T follicular helper cell (primary cell): ENCODE measurements at regions not wholly inside any gene's neighbourhood (a gene's known extent, or its start where the extent isn't known, plus 50 kb on each side); places are given as distances from the start of the nearest gene placed in this dataset.

ENCODE experiments used
- DNase-seq: peaks from one replicate; pipeline ENCODE4 v3.0.0-alpha.2; 2020; ENCODE audit warnings: low read depth

DNA sequence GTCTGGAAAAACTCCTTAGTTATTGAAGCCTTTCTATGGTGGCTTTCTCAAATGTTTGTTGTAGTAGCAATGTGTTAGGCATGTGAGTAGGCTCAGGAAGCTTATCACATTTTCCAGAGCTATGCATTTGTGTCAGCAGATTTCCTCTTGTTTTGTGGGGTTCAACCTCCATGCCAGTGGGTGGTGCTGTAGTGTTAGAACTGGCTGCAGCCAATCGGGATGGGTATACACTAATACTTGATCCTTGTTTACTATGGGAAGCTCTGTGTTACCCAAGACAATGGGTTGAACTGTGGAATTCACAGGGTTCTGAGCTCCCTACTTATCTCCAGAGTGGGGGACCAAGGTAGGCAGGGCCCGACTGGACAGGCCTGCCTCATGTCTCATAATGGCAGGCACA is 348.5 kb upstream of the ADAMTS5 start:
- no peak for DNase-seq

DNA sequence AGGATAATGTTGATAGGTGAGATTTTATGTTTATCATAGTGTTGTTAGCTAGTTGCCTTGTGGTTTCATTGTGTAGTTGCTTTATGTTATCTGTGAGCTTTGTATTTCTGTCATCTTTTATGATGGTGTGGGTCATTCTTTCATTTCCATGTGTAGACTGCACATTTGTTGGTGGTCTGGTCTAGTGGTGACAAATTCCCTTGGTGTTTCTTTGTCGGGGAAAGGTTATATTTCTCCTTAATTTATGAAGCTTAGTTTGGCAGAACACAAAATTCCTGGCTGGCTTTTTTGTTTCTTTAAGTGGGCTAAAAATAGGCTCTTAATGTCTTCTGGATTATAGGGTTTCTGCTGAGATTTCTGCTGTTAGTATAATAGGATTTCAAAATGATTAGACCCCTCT is 347.2 kb upstream of the ADAMTS5 start:
- no peak for DNase-seq

DNA sequence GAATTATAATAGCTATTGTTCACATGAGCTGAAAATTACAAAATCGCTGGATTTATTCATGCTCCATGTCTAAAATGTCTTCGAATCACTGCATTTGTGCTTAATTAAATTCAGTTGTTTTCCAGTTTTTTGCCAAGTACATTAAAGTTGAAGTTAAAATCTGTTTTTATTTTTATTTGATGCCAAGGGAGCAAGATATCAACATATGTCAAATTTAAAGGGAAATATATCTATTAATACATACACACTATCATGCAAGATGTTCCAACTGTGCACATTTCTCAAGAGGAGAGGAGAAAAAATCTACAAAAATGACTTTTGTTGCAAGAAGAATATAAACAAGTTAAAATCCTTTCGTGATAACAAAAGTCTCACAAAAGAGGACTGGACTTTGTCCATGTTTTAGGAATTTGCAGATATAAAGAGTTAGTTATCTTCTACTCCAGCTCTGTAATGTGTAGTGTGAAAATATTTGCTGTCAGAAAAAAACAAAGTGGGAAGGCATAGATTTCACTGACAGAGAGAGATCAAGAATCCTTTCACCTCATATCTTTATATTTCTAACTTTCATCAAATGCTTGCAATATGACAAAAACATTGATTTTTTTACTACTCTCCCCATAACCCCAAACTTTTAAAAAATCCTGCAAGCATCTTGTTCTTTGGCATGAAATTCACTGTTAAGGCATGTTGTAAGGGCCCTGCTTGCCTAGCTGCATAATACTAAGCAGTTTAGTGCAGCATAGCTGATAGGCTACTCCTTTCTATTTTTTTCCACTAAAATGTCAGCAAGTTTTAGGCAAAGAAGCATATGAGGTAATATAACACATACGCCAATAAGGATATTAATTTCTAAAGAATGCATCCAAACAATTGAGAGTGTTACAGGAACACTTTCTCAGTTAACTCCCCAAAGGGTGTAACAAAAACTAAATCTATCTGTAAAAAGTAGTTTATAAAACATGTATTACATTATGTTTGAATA is 340.2 kb upstream of the ADAMTS5 start:
- DNase-seq = no peak

DNA sequence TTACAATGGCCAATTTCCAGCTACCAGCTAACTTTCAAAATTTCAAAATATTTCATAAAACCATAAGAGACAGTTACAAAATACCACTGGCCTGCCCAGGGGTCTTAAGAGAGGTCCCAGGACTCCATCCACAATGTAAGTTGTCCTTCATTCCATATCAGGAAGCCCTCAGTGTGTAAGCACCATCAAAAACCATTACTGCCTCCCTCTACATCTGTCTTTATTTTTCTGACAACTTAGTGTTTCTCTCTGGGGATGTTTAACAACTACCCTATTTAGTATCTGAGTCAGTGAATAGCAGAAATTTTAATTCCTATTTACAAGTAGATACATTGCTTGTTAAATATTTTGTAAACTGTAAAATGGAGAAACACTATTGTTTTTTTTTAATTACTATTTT is 339.3 kb upstream of the ADAMTS5 start:
- no peak for DNase-seq

DNA sequence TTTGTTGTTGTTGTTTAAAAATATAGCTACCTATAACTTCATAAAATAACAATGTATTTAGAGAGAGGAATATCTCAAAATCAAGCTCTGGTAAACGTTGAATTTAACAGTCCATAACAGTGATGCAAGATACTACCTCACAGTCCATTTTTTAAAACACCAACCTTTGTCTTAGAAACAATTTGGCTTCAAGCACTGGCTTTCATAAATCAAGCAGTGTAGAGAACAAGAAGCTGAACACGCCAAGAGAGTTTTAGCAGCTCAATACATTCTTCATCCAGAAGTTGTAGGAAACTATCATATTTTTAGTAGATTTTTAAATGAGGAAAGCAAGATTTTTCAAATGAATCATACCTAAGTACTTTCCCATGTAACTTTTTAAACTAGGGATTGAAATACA is 334.3 kb upstream of the ADAMTS5 start:
- no peak for DNase-seq

DNA sequence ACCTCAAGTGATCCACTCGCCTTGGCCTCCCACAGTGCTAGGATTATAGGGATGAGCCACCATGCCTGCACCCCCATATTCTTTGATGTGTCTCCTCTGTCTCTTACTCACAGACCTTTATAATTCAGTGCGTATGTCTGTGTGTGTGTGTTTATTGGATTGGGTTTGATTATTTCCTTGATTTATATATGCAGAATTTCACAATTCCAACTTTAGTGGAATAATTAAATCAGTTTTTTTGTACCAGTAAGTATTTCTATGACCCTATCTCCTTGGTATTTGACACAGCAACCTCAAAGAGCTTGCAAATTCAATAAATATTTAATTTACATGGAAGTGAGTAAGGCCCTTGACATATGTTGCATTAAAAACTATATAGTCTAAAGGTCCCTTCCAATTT is 333.9 kb upstream of the ADAMTS5 start:
- DNase-seq = no peak

DNA sequence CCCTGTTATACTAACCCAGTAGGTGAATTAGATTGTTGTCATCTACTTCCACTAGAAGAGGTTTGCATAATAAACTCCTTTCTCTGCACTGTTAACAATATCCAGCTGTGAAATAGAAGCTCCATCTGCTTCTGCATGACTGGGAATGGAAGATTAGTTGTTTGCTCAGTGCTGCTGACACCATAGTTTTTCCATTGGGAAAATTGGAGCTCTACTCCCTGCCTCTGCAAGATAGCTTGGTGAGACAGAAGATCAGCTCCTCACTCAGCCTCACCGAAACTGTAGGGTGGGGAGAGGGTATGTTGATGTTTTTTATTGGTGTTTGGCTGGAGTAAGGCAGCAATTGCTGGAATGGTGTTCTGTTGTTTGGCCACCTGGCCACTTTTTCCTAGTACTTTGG is 331.6 kb upstream of the ADAMTS5 start:
- DNase-seq = no peak

DNA sequence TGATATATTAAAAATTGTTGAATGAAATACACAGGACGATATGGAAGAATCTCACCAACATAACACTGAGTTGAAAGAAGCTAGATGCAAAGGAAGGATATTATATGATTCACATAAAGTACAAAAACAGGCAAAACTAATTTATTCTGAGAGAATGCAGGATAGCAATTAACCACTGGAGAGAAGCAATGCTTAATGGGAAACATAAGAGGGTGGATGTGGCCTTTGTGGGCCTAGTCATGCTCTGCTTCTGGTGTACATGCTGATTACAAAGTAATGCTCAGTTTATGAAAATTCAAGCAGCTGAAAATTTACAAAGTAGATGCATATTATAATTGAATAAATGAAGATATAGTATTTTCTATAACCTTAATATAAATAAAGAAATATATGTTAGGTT is 326.4 kb upstream of the ADAMTS5 start:
- DNase-seq = no peak

DNA sequence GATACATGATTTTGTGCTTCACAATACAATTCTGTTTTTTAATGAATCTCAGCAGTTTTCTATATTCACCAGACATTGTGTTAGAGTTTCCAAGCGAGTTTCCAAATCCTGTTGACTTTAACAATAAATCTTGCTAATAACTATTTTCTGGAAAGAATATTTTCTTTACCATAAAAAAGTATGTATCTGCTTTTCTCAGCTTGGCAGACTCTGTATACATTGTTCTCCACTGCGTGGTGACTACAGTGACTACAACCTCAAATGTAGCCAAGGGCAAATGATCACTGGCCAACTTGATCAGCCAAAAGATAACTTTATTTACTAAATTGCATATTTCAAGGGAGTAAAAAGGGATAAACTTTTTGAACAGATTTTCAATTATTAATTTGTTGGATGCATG is 325.9 kb upstream of the ADAMTS5 start:
- DNase-seq = no peak

DNA sequence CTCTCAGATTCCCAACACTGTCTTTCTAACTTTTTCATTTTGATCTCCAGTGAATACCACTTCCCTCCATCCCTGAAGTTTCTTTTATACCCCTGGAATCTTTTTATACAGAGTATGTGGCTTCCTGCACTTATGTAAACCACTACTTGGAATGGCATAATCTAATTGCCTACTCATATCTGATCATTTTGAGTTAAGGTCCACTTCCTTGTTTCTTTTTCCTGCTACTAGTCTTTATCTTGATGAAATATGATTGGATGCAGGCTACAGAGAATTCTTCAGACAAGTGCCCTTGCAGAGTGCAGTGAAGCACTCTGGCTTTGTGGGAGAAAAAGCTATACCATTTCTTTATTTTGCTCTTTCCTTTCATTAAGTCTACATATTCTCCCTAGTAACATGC is 325.3 kb upstream of the ADAMTS5 start:
- DNase-seq = no peak

DNA sequence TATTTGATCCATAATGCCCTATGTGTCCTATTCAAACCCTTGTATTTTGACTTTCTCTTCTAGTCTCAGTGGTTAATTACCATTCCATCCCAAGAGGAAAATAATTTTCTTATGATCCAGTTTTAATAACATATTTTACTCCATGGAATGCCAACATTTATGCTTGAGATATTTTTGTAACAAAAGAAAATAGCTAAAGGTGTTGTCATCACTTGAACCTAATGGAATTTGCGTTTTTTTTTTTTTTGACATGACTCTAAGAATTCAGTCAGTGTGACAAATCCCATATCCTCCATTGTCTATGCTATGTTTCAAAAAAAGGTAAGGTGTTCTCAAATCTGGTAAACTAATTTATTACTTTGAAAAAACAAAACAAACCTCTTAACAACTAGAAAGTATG is 324.1 kb upstream of the ADAMTS5 start:
- DNase-seq = no peak

DNA sequence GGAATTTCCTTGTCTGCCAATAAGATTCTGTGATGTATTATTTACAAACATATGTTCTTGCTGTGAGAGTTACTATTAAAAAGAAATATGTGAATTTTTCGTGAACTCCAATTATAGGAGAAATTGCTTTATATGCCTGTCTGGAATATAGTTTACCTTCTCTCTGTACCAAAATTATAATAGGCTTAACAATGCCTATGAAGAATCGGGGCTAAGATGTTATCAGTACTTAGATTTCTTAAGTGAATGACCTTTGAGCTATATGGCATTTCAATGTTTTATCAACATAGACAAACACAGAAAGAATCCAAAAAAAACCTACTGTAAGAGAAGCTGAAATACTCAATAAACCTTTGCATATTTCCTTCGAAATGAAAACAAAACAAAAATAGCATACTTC is 323.1 kb upstream of the ADAMTS5 start:
- DNase-seq = no peak

DNA sequence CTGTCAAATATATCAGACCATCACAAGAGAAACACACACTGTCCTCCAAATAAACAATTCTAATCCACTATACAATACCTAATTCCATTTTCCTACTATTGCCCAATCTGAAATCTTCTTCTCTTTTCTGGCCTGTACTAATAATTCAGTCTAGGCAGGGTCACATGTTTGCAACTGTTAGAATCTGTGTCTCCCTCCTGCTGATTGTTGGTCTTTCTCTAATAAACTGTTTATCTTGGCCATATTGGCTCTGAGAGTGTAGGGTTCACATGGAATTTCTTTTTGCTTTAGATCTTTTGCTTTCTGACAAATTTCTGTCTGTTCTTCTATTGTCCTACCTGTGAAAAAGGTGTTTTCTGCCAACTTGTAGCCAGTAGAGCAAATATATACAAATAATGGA is 319.9 kb upstream of the ADAMTS5 start:
- no peak for DNase-seq

DNA sequence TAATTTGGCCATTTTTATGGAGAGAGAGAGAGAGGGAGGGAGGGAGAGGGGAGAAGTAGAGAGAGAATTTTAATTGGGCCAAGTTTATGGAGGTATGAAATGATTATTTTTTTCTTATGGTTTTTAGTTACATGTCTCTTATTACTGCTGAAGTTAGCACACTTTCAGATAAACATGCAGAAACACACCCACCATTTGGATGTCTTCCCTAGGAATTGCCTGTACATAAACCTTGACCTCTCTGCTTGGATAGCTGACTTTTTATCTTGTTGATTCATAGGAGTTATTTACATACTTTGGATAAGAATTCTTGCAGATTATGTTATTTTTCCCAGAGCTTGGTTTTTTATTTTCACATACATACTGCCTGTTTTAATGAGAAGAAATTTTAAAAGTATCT is 310.2 kb upstream of the ADAMTS5 start:
- no peak for DNase-seq

DNA sequence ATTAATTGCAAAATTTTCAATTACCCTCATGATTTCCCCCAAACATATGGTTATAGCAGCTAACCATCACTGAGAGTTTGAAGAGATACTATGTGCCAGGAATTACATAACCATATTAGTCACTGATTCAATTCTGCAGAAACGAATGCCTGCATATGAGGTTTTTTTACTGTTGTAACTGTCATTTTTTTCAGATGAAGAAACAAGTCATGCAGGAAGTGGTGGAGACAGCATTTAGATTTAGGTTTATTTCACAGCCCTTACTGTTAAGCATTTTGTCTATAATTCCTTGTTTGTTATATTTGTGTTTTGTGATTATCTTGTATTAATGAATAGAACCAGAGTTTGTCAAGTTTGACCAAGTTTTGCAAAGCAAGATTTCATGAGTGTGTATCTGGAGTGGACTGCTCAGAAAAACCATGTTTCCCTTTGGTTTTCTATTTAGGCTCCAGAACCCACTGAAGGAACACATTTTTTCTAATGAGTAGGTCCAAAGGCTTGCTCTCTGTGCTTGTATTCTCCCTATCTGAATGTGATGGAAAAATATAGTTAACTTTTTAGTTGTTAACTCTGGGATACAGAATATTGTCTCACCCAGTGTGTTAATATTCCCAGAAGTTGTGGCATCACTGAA is 308.5 kb upstream of the ADAMTS5 start:
- DNase-seq = no peak

DNA sequence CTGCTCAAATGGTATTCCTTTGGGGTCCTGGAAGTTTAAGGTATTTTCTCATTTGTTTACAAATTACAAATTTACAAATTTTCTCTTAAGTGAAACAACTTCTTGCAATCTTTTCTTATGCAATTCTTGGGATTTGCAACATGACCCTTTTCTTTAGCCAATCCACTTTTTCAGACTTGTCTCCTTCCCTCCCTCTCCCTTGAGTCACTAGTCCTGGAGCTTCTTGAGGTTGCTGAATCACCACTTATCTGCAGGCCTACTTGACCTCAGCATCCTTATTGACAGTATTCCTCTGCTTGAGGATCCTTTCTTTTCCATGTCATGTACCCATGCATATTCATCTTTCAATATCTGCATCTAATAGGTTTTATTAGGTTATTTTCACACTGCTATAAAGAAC is 302.8 kb upstream of the ADAMTS5 start:
- no peak for DNase-seq

DNA sequence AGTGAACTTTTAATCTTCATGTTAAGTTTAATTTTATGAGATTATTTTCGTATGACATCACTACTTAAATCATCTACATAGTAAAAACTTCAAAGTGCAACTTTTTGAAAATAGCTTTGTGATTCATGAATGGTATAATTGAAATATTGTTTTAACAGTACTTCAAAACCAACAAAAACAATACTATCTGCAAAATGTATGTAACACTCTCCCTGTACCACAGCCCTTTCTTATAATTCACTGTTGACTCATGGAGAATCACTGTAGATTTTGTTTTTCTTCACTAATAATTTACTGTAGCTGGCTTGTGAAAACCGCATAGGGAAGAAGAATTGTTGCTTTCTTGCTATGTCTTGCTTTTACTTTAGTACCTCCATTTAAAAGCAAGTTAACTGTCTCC is 301.4 kb upstream of the ADAMTS5 start:
- DNase-seq = no peak

DNA sequence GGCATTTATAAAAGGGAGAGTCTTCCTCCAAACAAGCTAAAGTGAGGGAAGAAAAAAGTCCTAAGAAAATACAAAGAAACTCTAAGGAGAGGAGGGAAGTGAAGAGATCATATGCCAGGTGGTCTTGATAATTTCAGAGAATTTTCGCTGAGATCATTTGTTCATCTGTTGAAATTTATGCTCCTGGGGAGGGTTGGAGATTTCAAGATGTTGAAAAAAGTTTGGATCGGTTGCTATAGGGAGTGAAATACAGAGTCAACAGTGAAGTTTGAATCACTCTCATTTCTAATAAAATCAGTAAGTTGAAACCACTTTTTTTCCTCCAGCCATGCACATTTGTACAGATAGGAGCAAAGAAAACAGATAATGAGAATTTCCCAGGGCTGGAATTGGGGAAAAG is 299.1 kb upstream of the ADAMTS5 start:
- DNase-seq = no peak

DNA sequence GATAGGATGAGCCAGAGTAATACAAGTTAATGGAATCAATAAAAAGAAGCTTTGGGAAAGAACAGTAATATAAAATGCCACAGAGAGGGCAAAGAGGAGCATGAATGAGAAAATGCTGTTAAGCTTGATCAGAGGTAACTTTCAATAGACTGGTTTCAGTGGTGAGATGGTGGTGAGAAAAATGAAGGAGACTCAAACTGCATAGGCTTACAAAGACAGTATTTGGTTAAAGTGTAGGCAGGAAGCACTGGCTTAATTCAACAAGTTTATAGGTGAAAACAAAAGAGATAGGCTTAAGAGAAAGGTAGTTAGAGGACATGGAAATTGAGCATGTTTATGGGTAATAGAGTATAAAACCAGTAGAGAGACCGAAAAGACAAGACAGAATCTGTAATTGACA is 298.6 kb upstream of the ADAMTS5 start:
- DNase-seq = no peak

DNA sequence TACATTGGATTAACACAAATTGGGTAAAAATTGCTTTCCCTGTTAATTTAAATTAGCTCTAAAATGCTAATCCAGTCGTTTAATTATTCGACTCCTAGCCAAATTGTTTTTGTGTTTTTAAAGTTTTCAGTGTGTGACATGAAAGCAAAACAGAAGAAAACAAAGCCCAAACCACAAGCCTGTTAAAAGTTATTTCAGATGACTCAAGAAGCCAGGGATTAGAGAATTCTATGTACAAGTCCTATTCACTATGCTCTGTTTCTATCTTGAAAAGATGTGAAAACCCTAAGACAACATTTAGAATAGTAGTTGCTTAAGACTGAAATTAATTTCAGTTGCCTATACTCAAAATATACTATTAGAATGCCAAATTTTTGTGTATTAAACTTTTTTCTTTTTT is 294.8 kb upstream of the ADAMTS5 start:
- DNase-seq = no peak

DNA sequence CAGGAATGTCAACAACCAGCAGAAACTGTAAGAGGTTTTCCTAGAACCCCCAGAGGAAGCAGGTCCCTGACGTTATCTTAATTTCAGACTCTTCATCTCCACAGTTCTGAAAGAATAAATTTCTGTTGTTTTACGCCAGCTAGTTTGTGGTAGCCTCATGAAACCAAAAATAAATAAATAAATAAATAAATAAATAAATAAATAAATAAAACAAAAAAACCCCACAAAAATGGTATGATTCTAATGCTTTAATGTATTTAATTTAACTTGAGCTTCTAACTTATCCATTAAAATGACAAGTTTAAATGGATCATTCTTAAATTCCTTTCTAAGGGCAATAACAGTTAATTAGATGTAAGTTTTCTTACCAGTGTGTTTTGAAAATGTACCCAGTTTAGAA is 293.8 kb upstream of the ADAMTS5 start:
- DNase-seq = no peak

DNA sequence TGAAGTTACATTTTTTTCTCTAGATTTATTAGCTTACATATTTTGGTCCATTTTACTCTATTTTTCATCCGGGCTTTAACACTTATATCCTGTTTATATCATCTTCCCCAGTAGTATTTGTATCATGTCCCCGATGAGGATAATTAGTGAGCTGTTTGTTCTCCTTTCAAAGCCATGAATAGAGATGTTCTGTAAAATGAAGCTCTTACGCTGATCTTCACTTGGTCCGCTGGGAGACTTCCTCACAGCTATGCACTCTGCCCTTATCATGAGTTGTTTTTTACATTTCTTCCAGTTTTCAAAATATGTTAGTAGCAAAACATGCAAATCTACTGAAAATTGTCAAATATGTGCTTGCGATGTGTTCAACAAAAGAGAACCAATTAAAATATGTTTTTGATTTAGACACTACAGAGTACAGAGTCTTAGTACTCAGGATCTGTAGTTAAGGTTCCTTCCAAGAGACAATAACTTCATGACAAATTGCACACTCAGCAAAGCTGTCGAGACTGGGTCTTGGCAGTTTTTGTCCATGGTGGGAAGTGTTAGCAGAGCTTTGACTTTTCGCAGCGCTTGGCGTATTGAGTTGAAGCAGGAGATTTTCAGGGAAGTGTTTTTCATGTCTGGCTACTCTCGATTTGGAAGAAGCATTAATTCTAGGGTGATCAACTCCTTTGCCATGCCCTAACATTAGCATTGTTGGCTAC is 292.0 kb upstream of the ADAMTS5 start:
- DNase-seq = no peak
